HG03439 (cell line): ENCODE measurements at regions not wholly inside any gene's neighbourhood (a gene's known extent, or its start where the extent isn't known, plus 50 kb on each side); places are given as distances from the start of the nearest gene placed in this dataset.
"Not testable (repeated sequence)": the region's sequence is repeated elsewhere in the genome, so short reads cannot be mapped to it uniquely, and the experiment has no call there.

ENCODE experiments used
- ATAC-seq: cut with Tn5 transposase; IDR thresholded peaks from one replicate; pipeline ENCODE4 v1.9.1; 2021; ENCODE audit warnings: mild to moderate bottlenecking, moderate library complexity; ENCODE audit not compliant: unreplicated experiment

- ATAC-seq: no peak
Measured at GRCh38 chr7:9201928-9202327, 768.5 kb downstream of the NXPH1 start.

- no peak for ATAC-seq
Measured at GRCh38 chr7:9204571-9204970, 771.2 kb downstream of the NXPH1 start.

- ATAC-seq: no peak
Measured at GRCh38 chr7:9210114-9210513, 776.7 kb downstream of the NXPH1 start.

- no peak for ATAC-seq
Measured at GRCh38 chr7:9217204-9217603, 783.8 kb downstream of the NXPH1 start.

- ATAC-seq: no peak
Measured at GRCh38 chr7:9226500-9226899, 793.1 kb downstream of the NXPH1 start.

GRCh38 chr7:9231630-9232121, 798.3 kb downstream of the NXPH1 start:
- no peak for ATAC-seq

- no peak for ATAC-seq
Measured at GRCh38 chr7:9240001-9240400, 806.6 kb downstream of the NXPH1 start.

- no peak for ATAC-seq
Measured at GRCh38 chr7:9241826-9242225, 808.4 kb downstream of the NXPH1 start.

GRCh38 chr7:9242636-9243035, 809.2 kb downstream of the NXPH1 start:
- no peak for ATAC-seq

- ATAC-seq: no peak
Measured at GRCh38 chr7:9250876-9251275, 817.5 kb downstream of the NXPH1 start.

GRCh38 chr7:9264395-9264794, 831.0 kb downstream of the NXPH1 start:
- ATAC-seq: no peak

- no peak for ATAC-seq
Measured at GRCh38 chr7:9280088-9280487, 846.7 kb downstream of the NXPH1 start.

- no peak for ATAC-seq
Measured at GRCh38 chr7:9283246-9283645, 849.8 kb downstream of the NXPH1 start.

- ATAC-seq: no peak
Measured at GRCh38 chr7:9302436-9302835, 869.0 kb downstream of the NXPH1 start.

- no peak for ATAC-seq
Measured at GRCh38 chr7:9307131-9307530, 873.7 kb downstream of the NXPH1 start.

GRCh38 chr7:9324513-9324912, 891.1 kb downstream of the NXPH1 start:
- no peak for ATAC-seq

GRCh38 chr7:9328296-9328695, 894.9 kb downstream of the NXPH1 start:
- no peak for ATAC-seq

GRCh38 chr7:9349625-9350024, 916.2 kb downstream of the NXPH1 start:
- ATAC-seq: no peak

- no peak for ATAC-seq
Measured at GRCh38 chr7:9391221-9391620, 957.8 kb downstream of the NXPH1 start.

- no peak for ATAC-seq
Measured at GRCh38 chr7:9391984-9392383, 958.6 kb downstream of the NXPH1 start.

- ATAC-seq: not testable (repeated sequence)
Measured at GRCh38 chr7:9404386-9404785, 971.0 kb downstream of the NXPH1 start.

GRCh38 chr7:9407816-9408215, 974.4 kb downstream of the NXPH1 start:
- no peak for ATAC-seq

GRCh38 chr7:9453521-9453920, 1020.1 kb downstream of the NXPH1 start:
- no peak for ATAC-seq

- no peak for ATAC-seq
Measured at GRCh38 chr7:9488555-9488954, 1055.1 kb downstream of the NXPH1 start.
